ENCODE measurements at regions not wholly inside any gene's neighbourhood (a gene's known extent, or its start where the extent isn't known, plus 50 kb on each side); places are given as distances from the start of the nearest gene placed in this dataset.
"Not testable (repeated sequence)": the region's sequence is repeated elsewhere in the genome, so short reads cannot be mapped to it uniquely, and the experiment has no call there.

DNA sequence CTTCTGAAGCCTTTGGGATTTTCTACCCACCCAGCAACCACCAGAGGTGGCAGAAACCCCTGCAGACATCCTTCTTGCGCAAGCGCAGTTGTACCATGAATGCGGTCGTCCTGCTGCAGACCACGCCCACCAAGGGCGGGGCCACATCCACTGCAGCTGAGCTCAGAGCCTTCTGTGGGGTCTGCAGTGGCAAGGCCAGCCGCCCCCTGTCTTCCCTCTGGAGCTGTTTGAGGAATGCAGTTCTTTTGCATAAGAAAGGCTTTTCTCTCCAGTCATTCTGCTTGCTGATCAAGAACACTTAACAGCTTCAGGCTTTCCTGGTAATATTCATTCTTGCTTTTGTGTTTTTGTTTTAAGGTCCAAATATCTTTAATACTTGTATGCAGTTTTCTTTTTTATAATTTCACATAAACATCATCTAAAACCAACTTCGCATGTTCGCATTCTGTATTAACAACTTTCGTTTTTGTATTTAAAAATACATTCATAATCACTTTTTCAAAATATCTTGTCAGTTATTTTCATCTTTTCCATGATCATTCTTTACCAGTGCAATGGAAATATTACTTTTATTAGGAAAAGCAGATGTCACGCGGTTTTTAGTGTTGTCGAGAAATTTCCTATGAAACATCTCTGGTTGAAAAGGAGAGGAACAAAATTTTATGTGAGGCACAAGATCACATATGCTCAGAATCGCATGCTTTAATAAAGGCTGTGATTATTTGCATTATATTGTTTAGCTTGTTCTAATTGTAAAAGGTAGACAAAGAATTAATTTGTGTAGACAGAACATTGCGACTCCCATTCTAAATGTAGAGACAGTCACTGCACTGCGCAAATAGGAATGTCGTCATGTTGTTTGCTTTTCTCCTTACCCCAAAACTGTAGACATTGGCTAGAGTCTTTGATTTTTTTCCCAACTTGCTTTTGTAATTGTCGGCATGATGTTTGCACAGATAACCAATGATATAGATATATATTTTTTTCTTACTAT is 98.1 kb upstream of the SNRPN start:
- Histone ChIP-seq H3K27me3 (no peaks in the 10 kb centered on the region), H4K20me1 (ENCODE audit: insufficient read depth, poor library complexity, severe bottlenecking) (no peaks in the 10 kb centered on the region), H3K79me2 (no peaks in the 10 kb centered on the region), H2AFZ (no peak overlapping the region), H3K9me3 (ENCODE audit: low read depth) (no peaks in the 10 kb centered on the region), H3K4me2 (peak overlapping the region; percentile 67), H3K4me3 (peak overlapping the region; percentile 28), H3K36me3 (replicated peaks; ENCODE audit: insufficient read depth, low read depth) (no peaks in the 10 kb centered on the region), H3K9me2 (replicated peaks; ENCODE audit: insufficient read depth) (no peaks in the 10 kb centered on the region), H3K27ac (peak overlapping the region; percentile 84), H3K4me1 (ENCODE audit: insufficient read depth) (no peaks in the 10 kb centered on the region)
- 37% methylated on average over 18 of the region's 18 CpGs for WGBS (ENCODE audit: low lambda C conversion rate, missing lambda C conversion rate)
- TF ChIP-seq EZH2phosphoT487 (IDR thresholded peaks at IDR 0.05; ENCODE audit: low read depth, severe bottlenecking, unreplicated experiment) (no peak), EZH2 (IDR thresholded peaks at IDR 0.05; ENCODE audit: borderline replicate concordance) (no peak)
- TF ChIP-seq, protein P1, sequence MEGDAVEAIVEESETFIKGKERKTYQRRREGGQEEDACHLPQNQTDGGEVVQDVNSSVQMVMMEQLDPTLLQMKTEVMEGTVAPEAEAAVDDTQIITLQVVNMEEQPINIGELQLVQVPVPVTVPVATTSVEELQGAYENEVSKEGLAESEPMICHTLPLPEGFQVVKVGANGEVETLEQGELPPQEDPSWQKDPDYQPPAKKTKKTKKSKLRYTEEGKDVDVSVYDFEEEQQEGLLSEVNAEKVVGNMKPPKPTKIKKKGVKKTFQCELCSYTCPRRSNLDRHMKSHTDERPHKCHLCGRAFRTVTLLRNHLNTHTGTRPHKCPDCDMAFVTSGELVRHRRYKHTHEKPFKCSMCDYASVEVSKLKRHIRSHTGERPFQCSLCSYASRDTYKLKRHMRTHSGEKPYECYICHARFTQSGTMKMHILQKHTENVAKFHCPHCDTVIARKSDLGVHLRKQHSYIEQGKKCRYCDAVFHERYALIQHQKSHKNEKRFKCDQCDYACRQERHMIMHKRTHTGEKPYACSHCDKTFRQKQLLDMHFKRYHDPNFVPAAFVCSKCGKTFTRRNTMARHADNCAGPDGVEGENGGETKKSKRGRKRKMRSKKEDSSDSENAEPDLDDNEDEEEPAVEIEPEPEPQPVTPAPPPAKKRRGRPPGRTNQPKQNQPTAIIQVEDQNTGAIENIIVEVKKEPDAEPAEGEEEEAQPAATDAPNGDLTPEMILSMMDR (IDR thresholded peaks at IDR 0.05; ENCODE audit: poor library complexity), result no peak
- peak; percentile 88 for DNase-seq (ENCODE audit: low spot score)

DNA sequence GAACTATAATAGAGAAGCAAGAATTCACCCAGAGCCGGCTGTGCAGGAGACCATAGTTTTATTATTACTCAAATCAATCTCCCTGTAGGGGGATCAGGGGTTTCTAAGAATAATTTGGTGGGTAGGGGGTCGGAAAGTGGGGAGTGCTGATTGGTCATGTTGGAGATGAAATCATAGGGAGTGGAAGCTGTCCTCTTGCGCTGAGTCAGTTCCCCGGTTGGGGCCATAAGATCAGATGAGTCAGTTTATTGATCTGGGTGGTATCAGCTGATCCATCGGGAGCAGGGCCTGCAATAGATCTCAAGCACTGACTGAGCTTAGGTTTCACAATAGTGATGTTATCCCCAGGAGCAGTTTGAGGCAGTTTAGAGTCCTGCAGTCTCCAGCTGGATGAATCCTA is 97.0 kb upstream of the SNRPN start:
- H4K20me1 ChIP-seq (ENCODE audit: insufficient read depth, poor library complexity, severe bottlenecking), result no peaks in the 10 kb centered on the region
- no peaks in the 10 kb centered on the region for H3K36me3 ChIP-seq (replicated peaks; ENCODE audit: insufficient read depth, low read depth)
- no peak overlapping the region for H3K4me3 ChIP-seq
- peak overlapping the region; percentile 67 for H3K4me2 ChIP-seq
- H3K9me2 ChIP-seq (replicated peaks; ENCODE audit: insufficient read depth), result no peaks in the 10 kb centered on the region
- DNase-seq (ENCODE audit: low spot score), result peak; percentile 42
- TF ChIP-seq, protein P1 (IDR thresholded peaks at IDR 0.05; ENCODE audit: poor library complexity), result no peak
- TF ChIP-seq EZH2 (IDR thresholded peaks at IDR 0.05; ENCODE audit: borderline replicate concordance), result no peak
- 45% methylated on average over 5 of the region's 5 CpGs for WGBS (ENCODE audit: low lambda C conversion rate, missing lambda C conversion rate)
- H3K27me3 ChIP-seq, result no peaks in the 10 kb centered on the region
- H2AFZ ChIP-seq, result no peak overlapping the region
- H3K79me2 ChIP-seq, result no peaks in the 10 kb centered on the region
- no peaks in the 10 kb centered on the region for H3K4me1 ChIP-seq (ENCODE audit: insufficient read depth)
- H3K9me3 ChIP-seq (ENCODE audit: low read depth), result no peaks in the 10 kb centered on the region
- peak overlapping the region; percentile 84 for H3K27ac ChIP-seq

DNA sequence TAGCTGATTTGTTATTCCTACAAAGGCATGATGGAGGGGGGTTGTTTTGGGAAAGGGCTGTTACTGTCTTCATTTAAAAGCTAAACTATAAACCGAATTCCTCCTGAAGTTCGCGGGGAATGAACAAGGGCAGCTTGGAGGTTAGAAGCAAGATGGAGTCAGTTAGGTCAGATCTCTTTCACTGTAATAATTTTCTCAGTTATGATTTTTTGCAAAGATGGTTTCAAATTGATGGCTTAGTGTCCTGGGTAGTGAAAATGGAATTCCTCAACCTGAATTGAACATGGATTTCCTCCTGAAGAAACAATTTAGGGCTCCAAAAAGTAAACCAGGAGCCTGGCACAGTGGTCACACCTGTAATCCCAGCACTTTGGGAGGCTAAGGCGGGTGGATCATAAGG is 96.6 kb upstream of the SNRPN start:
- 55% methylated on average over 4 of the region's 4 CpGs for whole genome bisulfite sequencing (ENCODE audit: low lambda C conversion rate, missing lambda C conversion rate)
- H3K27ac ChIP-seq, result peak overlapping the region; percentile 84

GRCh38 chr15:24858737-24859601 is 95.8 kb upstream of the SNRPN start:
- H3K27ac ChIP-seq, result peak overlapping the region; percentile 84
- DNase-seq (ENCODE audit: low spot score), result no peak
- no peaks in the 10 kb centered on the region for H3K27me3 ChIP-seq
- no peaks in the 10 kb centered on the region for H3K79me2 ChIP-seq
- H3K9me2 ChIP-seq (replicated peaks; ENCODE audit: insufficient read depth), result no peaks in the 10 kb centered on the region
- no peaks in the 10 kb centered on the region for H4K20me1 ChIP-seq (ENCODE audit: insufficient read depth, poor library complexity, severe bottlenecking)
- WGBS (ENCODE audit: low lambda C conversion rate, missing lambda C conversion rate), result 59% methylated on average over 7 of the region's 7 CpGs
- TF ChIP-seq, protein P1 (IDR thresholded peaks at IDR 0.05; ENCODE audit: poor library complexity), result no peak
- TF ChIP-seq EZH2 (IDR thresholded peaks at IDR 0.05; ENCODE audit: borderline replicate concordance), result no peak
- TF ChIP-seq EZH2phosphoT487 (IDR thresholded peaks at IDR 0.05; ENCODE audit: low read depth, severe bottlenecking, unreplicated experiment), result no peak
- H2AFZ ChIP-seq, result no peak overlapping the region
- peak overlapping the region; percentile 67 for H3K4me2 ChIP-seq
- no peaks in the 10 kb centered on the region for H3K4me1 ChIP-seq (ENCODE audit: insufficient read depth)
- H3K4me3 ChIP-seq, result no peak overlapping the region
- no peaks in the 10 kb centered on the region for H3K36me3 ChIP-seq (replicated peaks; ENCODE audit: insufficient read depth, low read depth)
- H3K9me3 ChIP-seq (ENCODE audit: low read depth), result no peaks in the 10 kb centered on the region

More for the DNA sequence above, 96.6 kb upstream of the SNRPN start:
- not testable (repeated sequence) for H3K79me2 ChIP-seq; H4K20me1 ChIP-seq (ENCODE audit: insufficient read depth, poor library complexity, severe bottlenecking); H2AFZ ChIP-seq; H3K27me3 ChIP-seq; DNase-seq (ENCODE audit: low spot score); H3K9me2 ChIP-seq (replicated peaks; ENCODE audit: insufficient read depth); H3K4me1 ChIP-seq (ENCODE audit: insufficient read depth); H3K9me3 ChIP-seq (ENCODE audit: low read depth); H3K36me3 ChIP-seq (replicated peaks; ENCODE audit: insufficient read depth, low read depth); H3K4me3 ChIP-seq
- H3K4me2 ChIP-seq, result peak overlapping the region; percentile 67
